DND-41 (cell line): ENCODE measurements at regions not wholly inside any gene's neighbourhood (a gene's known extent, or its start where the extent isn't known, plus 50 kb on each side); places are given as distances from the start of the nearest gene placed in this dataset.

Source experiments
- ATAC-seq: fragments of 200-7000 bp; cut with Tn5 transposase; 3 replicates; pipeline ENCODE4 v1.9.1; 2021; ENCODE audit warnings: low read depth; ENCODE audit not compliant: insufficient read depth
- DNase-seq: peaks from one replicate; pipeline ENCODE4 v3.0.0-alpha.2; 2020
- H2AFZ ChIP-seq: 2 replicates; pipeline ENCODE4 v1.6.0; 2012; ENCODE audit warnings: low read depth, low read length
- H3K27ac ChIP-seq: 2 replicates; pipeline ENCODE4 v1.5.1; 2012; ENCODE audit warnings: low read length, inconsistent platforms
- H3K27me3 ChIP-seq: fragments of 200-600 bp; sonication (generic); 2 replicates; pipeline ENCODE4 v1.6.0; 2012; ENCODE audit warnings: low read length, mild to moderate bottlenecking, inconsistent platforms; ENCODE audit not compliant: insufficient read depth, poor library complexity
- H3K36me3 ChIP-seq: 2 replicates; pipeline ENCODE4 v1.5.1; 2012; ENCODE audit warnings: low read length, inconsistent platforms; ENCODE audit not compliant: insufficient read depth
- H3K4me1 ChIP-seq: 2 replicates; pipeline ENCODE4 v1.5.1; 2012; ENCODE audit warnings: mild to moderate bottlenecking, low read length; ENCODE audit not compliant: insufficient read depth
- H3K4me2 ChIP-seq: 2 replicates; pipeline ENCODE4 v1.6.0; 2012; ENCODE audit warnings: mild to moderate bottlenecking, moderate library complexity, low read length, inconsistent platforms; ENCODE audit not compliant: insufficient read depth
- H3K4me3 ChIP-seq, 2 experiments: fragments of 200-600 bp in 1 of 2; shearing (Covaris generic) in 1 of 2; 2 replicates each; pipeline ENCODE4 v1.5.1; 2012 to 2016; ENCODE audit warnings: inconsistent platforms in 2 of 2, low read length in 2 of 2, mild to moderate bottlenecking in 2 of 2, low read depth in 1 of 2, moderate library complexity in 1 of 2
- H3K79me2 ChIP-seq: 2 replicates; pipeline ENCODE4 v1.6.0; 2012; ENCODE audit warnings: low read length, inconsistent platforms; ENCODE audit not compliant: insufficient read depth
- H3K9ac ChIP-seq: 2 replicates; pipeline ENCODE4 v1.6.0; 2012; ENCODE audit warnings: low read depth, mild to moderate bottlenecking, inconsistent platforms, low read length, moderate library complexity
- H3K9me3 ChIP-seq: 2 replicates; pipeline ENCODE4 v1.5.1; 2012; ENCODE audit warnings: low read length, moderate library complexity, mild to moderate bottlenecking, inconsistent platforms; ENCODE audit not compliant: insufficient read depth, severe bottlenecking
- H4K20me1 ChIP-seq: 2 replicates; pipeline ENCODE4 v1.6.0; 2012; ENCODE audit warnings: low read length; ENCODE audit not compliant: insufficient read depth
- CTCF ChIP-seq: IDR thresholded peaks from 2 replicates; pipeline ENCODE4 v1.5.1; 2012; ENCODE audit warnings: borderline replicate concordance, low read length, moderate library complexity, mild to moderate bottlenecking; ENCODE audit not compliant: poor library complexity, severe bottlenecking; ENCODE audit errors: extremely low read depth
- EZH2 ChIP-seq: IDR thresholded peaks from 3 replicates; pipeline ENCODE4 v1.6.1; 2012; ENCODE audit warnings: borderline replicate concordance, low read depth, mild to moderate bottlenecking, moderate library complexity, low read length, inconsistent platforms; ENCODE audit not compliant: severe bottlenecking

GRCh38 chr6:149168968-149169367, 148.5 kb upstream of the TAB2 start:
- Histone ChIP-seq H3K27ac (0 out of 2 replicates have a peak overlapping the region, but pooled peaks have one; percentile 19), H2AFZ (no peak overlapping the region)
- ATAC-seq = peak; percentile 85

DNA sequence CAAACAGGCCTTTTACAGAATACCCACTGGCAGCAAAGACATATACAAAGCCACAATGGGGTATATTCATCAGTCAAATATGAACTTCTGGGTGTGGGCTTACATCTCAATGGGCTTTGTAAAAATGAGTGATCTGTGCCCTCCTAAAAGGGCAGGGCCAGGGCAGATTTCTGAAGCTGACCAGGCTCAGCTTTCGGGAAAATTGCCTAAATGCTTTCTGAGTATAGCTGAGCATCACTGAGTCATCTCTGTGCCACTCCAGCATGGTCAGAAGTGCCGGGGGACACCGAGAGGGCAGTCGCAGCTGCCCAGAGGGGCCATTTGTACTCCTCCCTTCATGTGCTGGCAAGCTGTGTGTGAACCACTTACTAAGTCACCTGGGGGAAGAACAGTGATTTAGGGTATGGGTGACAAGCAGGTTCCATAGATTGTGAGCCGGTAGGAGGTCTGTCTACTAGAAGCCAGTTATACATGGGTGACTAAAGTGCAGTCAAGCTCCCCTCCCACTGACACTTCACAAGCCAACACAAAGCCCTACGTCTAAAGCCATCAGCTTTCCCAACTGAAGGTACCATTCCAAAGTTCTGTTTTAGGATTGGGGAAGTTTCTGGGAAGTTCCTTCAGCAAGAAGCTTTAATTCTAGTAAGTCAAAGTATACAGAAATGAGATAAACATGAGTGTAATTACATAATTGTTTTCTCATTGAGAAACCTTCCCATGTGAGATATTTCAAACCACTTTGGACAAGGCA, 147.6 kb upstream of the TAB2 start:
- no peaks in the 10 kb centered on the region for H4K20me1 ChIP-seq
- no peak for ATAC-seq
- H3K4me2 ChIP-seq = no peak overlapping the region
- no peak for DNase-seq
- peaks cover 23% of the 10 kb centered on the region for H3K4me1 ChIP-seq
- no peaks in the 10 kb centered on the region for H3K36me3 ChIP-seq
- H3K27ac ChIP-seq = no peak overlapping the region
- no peaks in the 10 kb centered on the region for H3K79me2 ChIP-seq
- no peak overlapping the region for H3K4me3 ChIP-seq
- no peak overlapping the region for H3K9ac ChIP-seq
- H3K9me3 ChIP-seq = no peaks in the 10 kb centered on the region
- no peak overlapping the region for H2AFZ ChIP-seq
- no peak for TF ChIP-seq CTCF
- TF ChIP-seq EZH2 = no peak
- H3K27me3 ChIP-seq = no peaks in the 10 kb centered on the region

More at GRCh38 chr6:149168968-149169367, 148.5 kb upstream of the TAB2 start:
- H4K20me1 ChIP-seq = no peaks in the 10 kb centered on the region
- H3K36me3 ChIP-seq = no peaks in the 10 kb centered on the region
- H3K4me3 ChIP-seq = no peak overlapping the region
- H3K9me3 ChIP-seq = no peaks in the 10 kb centered on the region
- H3K79me2 ChIP-seq = no peaks in the 10 kb centered on the region
- H3K27me3 ChIP-seq = no peaks in the 10 kb centered on the region
- H3K4me1 ChIP-seq = peaks cover 23% of the 10 kb centered on the region
- no peak overlapping the region for H3K9ac ChIP-seq
- no peak overlapping the region for H3K4me2 ChIP-seq
- peak; percentile 61 for DNase-seq
- TF ChIP-seq EZH2 = no peak
- TF ChIP-seq CTCF = no peak

DNA sequence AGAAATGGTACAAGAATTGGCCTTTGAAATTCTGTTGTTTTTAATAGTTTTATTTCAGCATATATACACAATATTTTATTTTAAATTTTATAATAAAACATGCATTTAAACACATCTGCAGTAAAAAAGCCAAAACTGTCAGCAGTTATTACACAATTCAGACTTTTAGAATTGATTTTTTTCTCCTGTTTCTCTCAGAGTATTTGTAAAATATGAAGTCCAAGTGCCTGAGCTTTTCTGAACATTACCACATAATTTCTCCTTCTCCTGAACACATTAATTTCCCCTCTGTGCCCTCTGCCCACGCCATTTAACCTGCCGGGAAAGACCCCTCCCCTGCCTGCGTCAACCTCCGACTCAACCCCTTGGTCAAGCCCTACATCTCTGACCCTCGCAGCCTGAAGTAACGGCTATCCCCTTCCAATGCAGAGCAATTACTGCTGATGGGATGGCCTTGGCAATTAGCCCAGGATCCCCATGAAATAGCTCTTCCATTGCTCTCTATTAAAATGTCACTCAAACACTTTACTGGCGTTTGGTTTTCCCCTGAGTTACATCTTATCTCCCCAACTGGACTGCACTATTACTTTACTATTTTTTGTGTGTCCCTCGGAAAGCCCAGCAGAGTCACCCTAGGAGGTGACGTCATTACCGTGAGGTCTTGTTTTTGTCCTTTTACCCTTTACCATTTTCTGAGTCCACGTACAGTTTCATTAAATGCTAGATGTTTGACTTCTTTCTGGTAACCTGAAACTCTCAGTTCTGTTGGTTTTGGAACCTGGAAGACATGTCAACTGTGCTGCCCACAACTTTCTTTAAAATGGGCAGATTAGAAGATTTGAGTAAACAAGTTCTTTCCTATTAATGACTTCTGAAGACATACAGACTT, 146.7 kb upstream of the TAB2 start:
- Histone ChIP-seq H4K20me1 (no peaks in the 10 kb centered on the region), H3K9ac (no peak overlapping the region), H3K36me3 (no peaks in the 10 kb centered on the region), H3K79me2 (no peaks in the 10 kb centered on the region), H3K27me3 (no peaks in the 10 kb centered on the region), H2AFZ (no peak overlapping the region), H3K4me1 (peaks cover 23% of the 10 kb centered on the region), H3K9me3 (no peaks in the 10 kb centered on the region), H3K4me2 (no peak overlapping the region), H3K4me3 (no peak overlapping the region), H3K27ac (no peak overlapping the region)
- no peak for ATAC-seq
- TF ChIP-seq EZH2 (no peak), CTCF (no peak)
- DNase-seq = no peak
